T47D (cell line): ENCODE measurements at regions not wholly inside any gene's neighbourhood (a gene's known extent, or its start where the extent isn't known, plus 50 kb on each side); places are given as distances from the start of the nearest gene placed in this dataset.

Experiments used
- DNase-seq, 2 experiments: peaks; one replicate each; pipeline versions ENCODE4 v3.0.0 to v3.0.0-alpha.2; 2011 to 2012; ENCODE audit warnings: low read depth in 1 of 2, low spot score in 1 of 2
- JUND ChIP-seq: IDR thresholded peaks from 2 replicates; pipeline ENCODE4 v1.6.1; 2012; ENCODE audit warnings: low read depth
- in situ Hi-C: cut with HindIII; loops from 2 replicates; pipeline ENCODE4 v1.10.0; 2016; ENCODE audit warnings: low sequenced_read_pairs, low pct_unique_long_range_greater_than_20kb

GRCh38 chr1:222918801-222919477 is 104.1 kb downstream of the DISP1 start:
- no peak for TF ChIP-seq JUND
- no peak for DNase-seq
- in situ Hi-C loops = no loop called here

DNA sequence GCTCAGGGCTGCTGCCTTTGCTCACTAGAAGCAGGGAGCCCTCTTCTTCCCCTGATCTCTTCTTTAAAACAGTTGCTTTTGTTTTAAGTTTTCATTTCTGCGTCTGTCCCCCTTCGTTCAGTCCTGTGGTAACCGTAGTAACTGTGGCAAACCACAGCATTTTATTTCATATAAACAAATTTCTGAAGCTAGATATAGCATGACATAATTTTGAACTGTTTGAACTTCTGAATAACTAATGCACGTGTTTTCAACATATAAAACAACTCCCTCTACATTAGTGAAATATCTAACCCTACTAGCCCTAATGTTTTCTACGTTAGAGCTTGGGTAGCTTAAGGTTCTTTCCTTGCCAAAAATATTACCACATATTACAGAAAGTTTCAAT is 104.6 kb downstream of the DISP1 start:
- DNase-seq = no peak

GRCh38 chr1:222920169-222920568 is 105.3 kb downstream of the DISP1 start:
- no peak for DNase-seq
- TF ChIP-seq JUND = no peak
- in situ Hi-C loops = no loop called here

More for the DNA sequence above, 104.6 kb downstream of the DISP1 start:
- no peak for TF ChIP-seq JUND
- in situ Hi-C loops = no loop called here

- DNase-seq = no peak
- TF ChIP-seq JUND = no peak
- in situ Hi-C loops = no loop called here
Measured at GRCh38 chr1:222921945-222922344, 107.1 kb downstream of the DISP1 start.

- TF ChIP-seq JUND = no peak
- DNase-seq = no peak
- in situ Hi-C loops = no loop called here
Measured at GRCh38 chr1:222923506-222923905, 108.7 kb downstream of the DISP1 start.

GRCh38 chr1:222924136-222924706 is 109.4 kb downstream of the DISP1 start:
- TF ChIP-seq JUND = no peak
- DNase-seq = no peak
- in situ Hi-C loops = no loop called here

- in situ Hi-C loops = no loop called here
- TF ChIP-seq JUND = no peak
- no peak for DNase-seq
Measured at GRCh38 chr1:222926566-222926965, 111.7 kb downstream of the DISP1 start.

GRCh38 chr1:222927031-222927430 is 112.2 kb downstream of the DISP1 start:
- no peak for TF ChIP-seq JUND
- DNase-seq = no peak
- in situ Hi-C loops = no loop called here

DNA sequence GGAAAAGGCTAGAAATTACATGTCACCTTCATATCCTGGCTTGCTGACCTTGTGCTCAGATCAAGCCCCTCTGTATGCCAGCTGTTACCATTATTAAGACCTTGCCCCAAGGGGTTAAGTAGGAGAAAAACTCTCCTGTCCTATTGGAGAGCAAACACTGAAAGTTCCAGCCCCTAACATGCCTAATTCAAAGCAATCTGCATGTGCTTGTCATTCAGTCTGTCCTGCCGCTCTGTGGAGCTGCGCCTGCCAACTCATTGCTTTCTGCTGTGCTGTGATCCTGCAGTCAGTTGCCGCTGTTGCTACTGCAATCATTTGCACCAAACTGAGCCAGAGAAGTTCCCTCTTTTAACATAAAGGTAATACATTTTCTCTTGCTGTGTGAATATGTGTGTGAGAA is 113.4 kb downstream of the DISP1 start:
- no peak for TF ChIP-seq JUND
- DNase-seq = peak; percentile 51 to 82
- in situ Hi-C loops = no loop called here

GRCh38 chr1:222930070-222930469 is 115.2 kb downstream of the DISP1 start:
- no peak for DNase-seq
- TF ChIP-seq JUND = no peak

GRCh38 chr1:222931023-222931422 is 116.2 kb downstream of the DISP1 start:
- no peak for DNase-seq
- no peak for TF ChIP-seq JUND
- in situ Hi-C loops = no loop called here

More at GRCh38 chr1:222930070-222930469, 115.2 kb downstream of the DISP1 start:
- in situ Hi-C loops = no loop called here

GRCh38 chr1:222933273-222933672 is 118.4 kb downstream of the DISP1 start:
- no peak for DNase-seq
- TF ChIP-seq JUND = no peak
- in situ Hi-C loops = no loop called here

- no peak for DNase-seq
- no peak for TF ChIP-seq JUND
Measured at GRCh38 chr1:222935239-222935900, 120.5 kb downstream of the DISP1 start.

More at GRCh38 chr1:222935239-222935900, 120.5 kb downstream of the DISP1 start:
- in situ Hi-C loops = no loop called here
